Vagina (tissue), 2 donors: ENCODE measurements at regions not wholly inside any gene's neighbourhood (a gene's known extent, or its start where the extent isn't known, plus 50 kb on each side); places are given as distances from the start of the nearest gene placed in this dataset.

Experiments used
- DNase-seq, 2 donors: peaks; one replicate each; pipeline ENCODE4 v3.0.0-alpha.2; 2017; ENCODE audit errors: extremely low spot score in 2 of 2
- H3K27ac ChIP-seq: fragments of 200-600 bp; sonication (generic); one replicate; pipeline ENCODE4 v1.5.1; 2019
- H3K27me3 ChIP-seq: fragments of 200-600 bp; sonication (generic); one replicate; pipeline ENCODE4 v1.5.1; 2019
- H3K36me3 ChIP-seq, 2 donors: fragments of 200-600 bp; sonication (generic); one replicate each; pipeline ENCODE4 v1.5.1; 2017 to 2019
- H3K4me1 ChIP-seq: fragments of 200-600 bp; sonication (generic); one replicate; pipeline ENCODE4 v1.5.1; 2019
- H3K4me3 ChIP-seq, 2 donors: fragments of 200-600 bp; sonication (generic); 1 replicate in 1 of 2; 2 replicates in 1 of 2; pipeline ENCODE4 v1.5.1; 2016 to 2019
- H3K9me3 ChIP-seq: fragments of 200-600 bp; sonication (generic); one replicate; pipeline ENCODE4 v1.5.1; 2019
- POLR2A ChIP-seq, 2 donors: fragments of 450-650 bp; IDR thresholded peaks; one replicate each; pipeline ENCODE4 v1.6.1; 2017; ENCODE audit warnings: antibody characterized with exemption in 2 of 2, mild to moderate bottlenecking in 2 of 2, moderate library complexity in 2 of 2
- POLR2AphosphoS5 ChIP-seq, 2 donors: sonication (generic); formaldehyde crosslinking; IDR thresholded peaks; one replicate each; pipeline ENCODE4 v1.9.0; 2017; ENCODE audit warnings: antibody characterized with exemption in 2 of 2, mild to moderate bottlenecking in 2 of 2, low read depth in 1 of 2; ENCODE audit not compliant: insufficient read depth in 1 of 2
- intact Hi-C: fragments of 100-400 bp; cut with DNase I; formaldehyde crosslinking; loops from one replicate; pipeline ENCODE4 v1.15.1; 2023
- TF ChIP-seq, protein P1 (sequence below), 3 experiments: fragments of 450-650 bp in 2 of 3; fragments of 200-600 bp in 1 of 3; sonication (generic) in 1 of 3; IDR thresholded peaks; one replicate each; pipeline ENCODE4 v1.5.1; 2017 to 2019; ENCODE audit warnings: antibody characterized with exemption in 3 of 3, mild to moderate bottlenecking in 2 of 3, moderate library complexity in 2 of 3

DNA sequence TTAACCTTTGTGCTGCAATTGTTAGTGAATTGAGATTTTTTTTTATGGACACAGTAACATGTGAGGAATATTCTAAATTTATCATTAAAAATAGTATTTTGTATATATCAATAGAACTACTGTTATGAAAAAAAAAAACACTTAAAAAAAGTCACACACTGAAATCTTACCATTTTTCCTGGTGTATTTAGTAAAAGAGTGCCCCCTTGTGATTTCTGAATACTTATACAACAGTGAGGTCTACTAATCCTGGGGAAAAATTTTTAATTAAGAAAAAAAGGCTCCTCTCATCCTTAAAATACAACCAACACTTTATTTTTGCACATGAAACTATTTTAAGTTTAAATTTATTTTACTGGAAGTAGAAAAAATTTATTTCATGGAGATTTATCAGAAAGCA, 56.4 kb upstream of the SPOCK3 start:
- intact Hi-C loops = no loop called here
- no peaks in the 10 kb centered on the region for H3K27me3 ChIP-seq
- H3K4me1 ChIP-seq = no peaks in the 10 kb centered on the region
- no peaks in the 10 kb centered on the region for H3K9me3 ChIP-seq
- no peak overlapping the region for H3K27ac ChIP-seq
- no peak for TF ChIP-seq POLR2A (IDR thresholded peaks at IDR 0.05)
- TF ChIP-seq, protein P1, sequence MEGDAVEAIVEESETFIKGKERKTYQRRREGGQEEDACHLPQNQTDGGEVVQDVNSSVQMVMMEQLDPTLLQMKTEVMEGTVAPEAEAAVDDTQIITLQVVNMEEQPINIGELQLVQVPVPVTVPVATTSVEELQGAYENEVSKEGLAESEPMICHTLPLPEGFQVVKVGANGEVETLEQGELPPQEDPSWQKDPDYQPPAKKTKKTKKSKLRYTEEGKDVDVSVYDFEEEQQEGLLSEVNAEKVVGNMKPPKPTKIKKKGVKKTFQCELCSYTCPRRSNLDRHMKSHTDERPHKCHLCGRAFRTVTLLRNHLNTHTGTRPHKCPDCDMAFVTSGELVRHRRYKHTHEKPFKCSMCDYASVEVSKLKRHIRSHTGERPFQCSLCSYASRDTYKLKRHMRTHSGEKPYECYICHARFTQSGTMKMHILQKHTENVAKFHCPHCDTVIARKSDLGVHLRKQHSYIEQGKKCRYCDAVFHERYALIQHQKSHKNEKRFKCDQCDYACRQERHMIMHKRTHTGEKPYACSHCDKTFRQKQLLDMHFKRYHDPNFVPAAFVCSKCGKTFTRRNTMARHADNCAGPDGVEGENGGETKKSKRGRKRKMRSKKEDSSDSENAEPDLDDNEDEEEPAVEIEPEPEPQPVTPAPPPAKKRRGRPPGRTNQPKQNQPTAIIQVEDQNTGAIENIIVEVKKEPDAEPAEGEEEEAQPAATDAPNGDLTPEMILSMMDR (IDR thresholded peaks at IDR 0.05) = no peak
- TF ChIP-seq POLR2AphosphoS5 (IDR thresholded peaks at IDR 0.05; ENCODE audit: insufficient read depth in 1 of 2, low read depth in 1 of 2) = no peak
- no peak for DNase-seq
- no peak overlapping the region for H3K4me3 ChIP-seq
- no peaks in the 10 kb centered on the region for H3K36me3 ChIP-seq

- Histone ChIP-seq H3K36me3 (no peaks in the 10 kb centered on the region), H3K4me3 (no peak overlapping the region), H3K27ac (no peak overlapping the region), H3K9me3 (no peaks in the 10 kb centered on the region), H3K4me1 (no peaks in the 10 kb centered on the region), H3K27me3 (no peaks in the 10 kb centered on the region)
- TF ChIP-seq POLR2AphosphoS5 (IDR thresholded peaks at IDR 0.05; ENCODE audit: insufficient read depth in 1 of 2, low read depth in 1 of 2) (no peak), POLR2A (IDR thresholded peaks at IDR 0.05) (no peak)
- TF ChIP-seq, protein P1 (IDR thresholded peaks at IDR 0.05) = no peak
- DNase-seq = no peak
- intact Hi-C loops = no loop called here
Observed at GRCh38 chr4:167308876-167309275, 74.6 kb upstream of the SPOCK3 start.

DNA sequence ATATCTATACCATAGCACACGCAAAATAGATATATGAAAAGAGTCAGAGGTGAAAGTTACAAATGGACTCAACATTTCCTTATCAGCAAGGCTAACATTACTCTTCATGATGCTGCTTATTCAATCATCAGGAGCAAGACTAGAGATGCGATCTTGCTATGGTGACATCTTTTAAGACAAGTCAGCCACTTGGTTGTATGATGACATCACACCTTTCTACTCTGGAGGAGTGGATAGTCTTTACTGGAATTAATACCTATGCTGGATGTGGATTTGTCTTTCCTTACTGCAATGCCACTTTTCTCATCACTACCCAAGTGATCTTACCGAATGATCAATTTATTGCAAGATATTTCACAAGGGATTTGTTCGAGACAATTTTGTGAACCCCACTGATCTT, 87.0 kb upstream of the SPOCK3 start:
- H3K4me3 ChIP-seq = no peak overlapping the region
- H3K36me3 ChIP-seq = no peaks in the 10 kb centered on the region
- H3K27me3 ChIP-seq = no peaks in the 10 kb centered on the region
- intact Hi-C loops = no loop called here
- no peak for TF ChIP-seq POLR2A (IDR thresholded peaks at IDR 0.05)
- TF ChIP-seq, protein P1 (IDR thresholded peaks at IDR 0.05) = no peak
- no peak for TF ChIP-seq POLR2AphosphoS5 (IDR thresholded peaks at IDR 0.05; ENCODE audit: insufficient read depth in 1 of 2, low read depth in 1 of 2)
- H3K4me1 ChIP-seq = no peaks in the 10 kb centered on the region
- H3K27ac ChIP-seq = no peak overlapping the region
- no peak for DNase-seq
- H3K9me3 ChIP-seq = no peaks in the 10 kb centered on the region

DNA sequence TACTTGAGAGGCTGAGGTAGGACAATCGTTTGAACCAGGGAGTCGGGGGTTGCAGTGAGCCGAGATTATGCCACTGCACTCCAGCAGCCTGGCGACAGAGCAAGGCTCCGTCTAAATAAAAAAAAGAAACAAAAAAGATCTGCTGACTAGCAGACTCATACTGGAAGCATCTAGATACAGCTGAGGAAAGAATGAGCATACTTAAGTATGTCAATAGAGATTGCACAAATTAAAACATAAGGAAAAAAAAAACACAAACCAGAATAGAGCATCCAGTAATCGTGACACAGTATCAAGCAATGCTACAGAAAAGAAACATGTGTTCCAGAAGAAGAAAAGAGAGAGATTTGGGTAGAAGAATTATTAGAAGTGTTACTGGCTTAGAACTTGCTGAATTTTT, 105.5 kb upstream of the SPOCK3 start:
- no peak overlapping the region for H3K27ac ChIP-seq
- DNase-seq = no peak
- intact Hi-C loops = no loop called here

GRCh38 chr4:167359711-167360110, 125.4 kb upstream of the SPOCK3 start:
- Histone ChIP-seq H3K27me3 (no peaks in the 10 kb centered on the region), H3K36me3 (no peaks in the 10 kb centered on the region), H3K4me3 (no peak overlapping the region), H3K4me1 (no peaks in the 10 kb centered on the region), H3K9me3 (no peaks in the 10 kb centered on the region), H3K27ac (no peak overlapping the region)
- DNase-seq = no peak
- intact Hi-C loops = no loop called here
- TF ChIP-seq POLR2AphosphoS5 (IDR thresholded peaks at IDR 0.05; ENCODE audit: insufficient read depth in 1 of 2, low read depth in 1 of 2) = no peak

More for the DNA sequence above, 105.5 kb upstream of the SPOCK3 start:
- Histone ChIP-seq H3K4me1 (no peaks in the 10 kb centered on the region), H3K27me3 (no peaks in the 10 kb centered on the region), H3K4me3 (no peak overlapping the region), H3K36me3 (no peaks in the 10 kb centered on the region), H3K9me3 (no peaks in the 10 kb centered on the region)
- TF ChIP-seq, protein P1 (IDR thresholded peaks at IDR 0.05) = no peak
- TF ChIP-seq POLR2AphosphoS5 (IDR thresholded peaks at IDR 0.05; ENCODE audit: insufficient read depth in 1 of 2, low read depth in 1 of 2) (no peak), POLR2A (IDR thresholded peaks at IDR 0.05) (no peak)
